H1 (cell line): ENCODE measurements at regions not wholly inside any gene's neighbourhood (a gene's known extent, or its start where the extent isn't known, plus 50 kb on each side); places are given as distances from the start of the nearest gene placed in this dataset.

Source experiments
- CTCF ChIA-PET: fragments of 300-600 bp; sonication (Branson Sonifier 250); formaldehyde crosslinking; loops from one replicate; lab custom pipeline; 2021; ENCODE audit not compliant: partially characterized antibody; lab: Charles Lee
- POLR2A ChIA-PET: fragments of 300-600 bp; sonication (Branson Sonifier 250); formaldehyde crosslinking; loops from one replicate; lab custom pipeline; 2021; ENCODE audit warnings: inconsistent platforms; ENCODE audit not compliant: partially characterized antibody; lab: Charles Lee
- DNase-seq, 2 experiments: peaks; one replicate each; pipeline versions ENCODE4 v3.0.0 to v3.0.0-alpha.2; 2010 to 2022; ENCODE audit warnings: low spot score in 2 of 2, low read depth in 1 of 2, mixed read lengths in 1 of 2
- FAIRE-seq: peaks from 2 replicates; lab custom pipeline; 2011; peaks lifted over from hg19 to GRCh38; lab: Jason Lieb, UNC
- H2AFZ ChIP-seq: 2 replicates; pipeline ENCODE4 v1.8.1; 2012; ENCODE audit warnings: low read length, inconsistent platforms
- H2AK5ac ChIP-seq: 2 replicates; pipeline ENCODE4 v1.6.1; 2013; ENCODE audit warnings: low read depth, low read length
- H2BK120ac ChIP-seq: replicated peaks from 2 replicates; pipeline ENCODE3; 2013; ENCODE audit warnings: low read depth, low read length, inconsistent platforms
- H2BK12ac ChIP-seq: 2 replicates; pipeline ENCODE4 v1.6.1; 2013; ENCODE audit warnings: low read depth, low read length
- H2BK15ac ChIP-seq: 2 replicates; pipeline ENCODE4 v1.6.1; 2013; ENCODE audit warnings: low read length
- H2BK20ac ChIP-seq: 2 replicates; pipeline ENCODE4 v1.6.1; 2013; ENCODE audit warnings: low read length
- H2BK5ac ChIP-seq: 2 replicates; pipeline ENCODE4 v1.6.1; 2013; ENCODE audit warnings: low read depth, low read length
- H3K14ac ChIP-seq: 2 replicates; pipeline ENCODE4 v1.6.1; 2013; ENCODE audit warnings: inconsistent platforms; ENCODE audit not compliant: insufficient read length
- H3K18ac ChIP-seq: 2 replicates; pipeline ENCODE4 v1.6.1; 2013; ENCODE audit warnings: low read length; ENCODE audit errors: extremely low read depth
- H3K23ac ChIP-seq: 2 replicates; pipeline ENCODE4 v1.6.1; 2013; ENCODE audit warnings: inconsistent platforms; ENCODE audit not compliant: insufficient read length
- H3K23me2 ChIP-seq: 2 replicates; pipeline ENCODE4 v1.6.1; 2013; ENCODE audit warnings: low read depth, low read length
- H3K27ac ChIP-seq: 2 replicates; pipeline ENCODE4 v1.6.1; 2011; ENCODE audit warnings: low read depth, low read length, inconsistent platforms
- H3K27me3 ChIP-seq, 4 experiments: replicated peaks in 1 of 4; 1 replicate in 1 of 4; 2 replicates in 3 of 4; pipeline versions ENCODE4 v1.6.1 to v1.8.1; 2011 to 2013; ENCODE audit warnings: low read length in 3 of 4, mild to moderate bottlenecking in 3 of 4, inconsistent platforms in 2 of 4, mixed read lengths in 2 of 4, moderate library complexity in 1 of 4; ENCODE audit not compliant: control insufficient read depth in 3 of 4, insufficient read depth in 3 of 4; ENCODE audit errors: extremely low read depth in 1 of 4
- H3K36me3 ChIP-seq, 4 experiments: 2 replicates each; pipeline versions ENCODE4 v1.6.1 to v1.8.1; 2011 to 2013; ENCODE audit warnings: mild to moderate bottlenecking in 4 of 4, low read length in 3 of 4, moderate library complexity in 2 of 4, control low read depth in 1 of 4, inconsistent platforms in 1 of 4; ENCODE audit not compliant: insufficient read depth in 4 of 4, control insufficient read depth in 2 of 4
- H3K4ac ChIP-seq: replicated peaks from 2 replicates; pipeline ENCODE3; 2013; ENCODE audit warnings: low read length, low read depth, mixed read lengths, inconsistent platforms; ENCODE audit not compliant: insufficient read length
- H3K4me1 ChIP-seq, 4 experiments: replicated peaks in 1 of 4; 1 replicate in 1 of 4; 2 replicates in 3 of 4; pipeline versions ENCODE4 v1.6.1 to v1.8.1; 2011 to 2013; ENCODE audit warnings: low read length in 3 of 4, inconsistent platforms in 2 of 4, mixed read lengths in 1 of 4; ENCODE audit not compliant: insufficient read depth in 4 of 4, control insufficient read depth in 3 of 4
- H3K4me2 ChIP-seq, 2 experiments: 2 replicates each; pipeline versions ENCODE4 v1.6.1 to v1.8.1; 2011 to 2013; ENCODE audit warnings: low read depth in 2 of 2, low read length in 2 of 2, control low read depth in 1 of 2, inconsistent platforms in 1 of 2, mild to moderate bottlenecking in 1 of 2; ENCODE audit not compliant: insufficient read depth in 1 of 2
- H3K4me3 ChIP-seq, 4 experiments: fragments of 200-600, 300-600 bp in 1 of 4; sonication (generic), shearing (Covaris generic), sonication (Bioruptor Twin) in 1 of 4; 2 replicates each; pipeline versions ENCODE4 v1.5.1 to v1.8.1; 2011 to 2016; ENCODE audit warnings: low read length in 4 of 4, low read depth in 3 of 4, control low read depth in 2 of 4, inconsistent platforms in 2 of 4, mild to moderate bottlenecking in 2 of 4, mixed read lengths in 1 of 4, moderate library complexity in 1 of 4; ENCODE audit not compliant: insufficient read depth in 2 of 4; ENCODE audit errors: extremely low read depth in 1 of 4
- H3K56ac ChIP-seq: replicated peaks from 2 replicates; pipeline ENCODE3; 2013; ENCODE audit warnings: low read depth, mild to moderate bottlenecking, mixed read lengths, low read length, inconsistent platforms; ENCODE audit not compliant: insufficient read length
- H3K79me1 ChIP-seq: 2 replicates; pipeline ENCODE4 v1.6.1; 2013; ENCODE audit warnings: low read depth, low read length, control low read depth
- H3K79me2 ChIP-seq, 2 experiments: 2 replicates each; pipeline versions ENCODE4 v1.6.1 to v1.8.1; 2012 to 2013; ENCODE audit warnings: low read length in 2 of 2, mild to moderate bottlenecking in 2 of 2, inconsistent platforms in 1 of 2; ENCODE audit not compliant: insufficient read depth in 2 of 2, control insufficient read depth in 1 of 2
- H3K9ac ChIP-seq, 4 experiments: replicated peaks in 1 of 4; 1 replicate in 1 of 4; 2 replicates in 3 of 4; pipeline versions ENCODE4 v1.6.1 to v1.8.1; 2011 to 2013; ENCODE audit warnings: low read depth in 3 of 4, low read length in 3 of 4, control low read depth in 2 of 4, mild to moderate bottlenecking in 2 of 4, moderate library complexity in 2 of 4, inconsistent platforms in 1 of 4; ENCODE audit errors: extremely low read depth in 1 of 4
- H3K9me3 ChIP-seq, 2 experiments: 2 replicates each; pipeline versions ENCODE4 v1.6.1 to v1.8.1; 2012 to 2013; ENCODE audit warnings: mild to moderate bottlenecking in 2 of 2, moderate library complexity in 2 of 2, control low read depth in 1 of 2, inconsistent platforms in 1 of 2, low read depth in 1 of 2, low read length in 1 of 2, mixed read lengths in 1 of 2; ENCODE audit not compliant: insufficient read depth in 2 of 2
- H4K20me1 ChIP-seq, 2 experiments: replicated peaks in 1 of 2; 2 replicates each; pipeline versions ENCODE3 to v1.8.1; 2011 to 2013; ENCODE audit warnings: inconsistent platforms in 2 of 2, low read length in 2 of 2, mild to moderate bottlenecking in 1 of 2; ENCODE audit not compliant: insufficient read depth in 2 of 2, control insufficient read depth in 1 of 2
- H4K5ac ChIP-seq: 2 replicates; pipeline ENCODE4 v1.6.1; 2013; ENCODE audit warnings: low read length, low read depth, mixed read lengths, inconsistent platforms; ENCODE audit not compliant: insufficient read length
- H4K8ac ChIP-seq: 2 replicates; pipeline ENCODE4 v1.8.0; 2013; ENCODE audit warnings: mild to moderate bottlenecking, moderate library complexity, low read length, inconsistent platforms; ENCODE audit not compliant: insufficient read depth; ENCODE audit errors: extremely low read depth
- H4K91ac ChIP-seq: replicated peaks from 2 replicates; pipeline ENCODE3; 2013; ENCODE audit warnings: low read length, mixed read lengths, inconsistent platforms; ENCODE audit not compliant: insufficient read length
- CEBPB ChIP-seq: IDR thresholded peaks from 2 replicates; pipeline ENCODE4 v1.6.1; 2012; ENCODE audit warnings: low read depth, low read length
- KDM4A ChIP-seq: IDR thresholded peaks from one replicate; pipeline ENCODE4 v1.7.1; 2012; ENCODE audit warnings: low read depth, mild to moderate bottlenecking, moderate library complexity, low read length, inconsistent platforms; ENCODE audit not compliant: severe bottlenecking
- RAD21 ChIP-seq, 2 experiments: IDR thresholded peaks in 1 of 2; conservative IDR thresholded peaks in 1 of 2; 2 replicates each; pipeline ENCODE4 v1.6.1; 2011; ENCODE audit warnings: low read depth in 2 of 2, low read length in 2 of 2, improper control_type of control experiment in 1 of 2, inconsistent platforms in 1 of 2, mild to moderate bottlenecking in 1 of 2, moderate library complexity in 1 of 2
- WGBS, 2 experiments: shearing (Covaris generic) in 1 of 2; methylation state at CpG; one replicate each; pipeline versions ENCODE4 v1.1.6 to v1.1.7; 2013 to 2015; ENCODE audit warnings: low lambda C conversion rate in 2 of 2, mixed read lengths in 2 of 2, inconsistent platforms in 1 of 2, low coverage in 1 of 2, missing lambda C conversion rate in 1 of 2; ENCODE audit not compliant: insufficient replicate concordance in 2 of 2, insufficient coverage in 1 of 2, insufficient read length in 1 of 2; ENCODE audit errors: extremely low coverage in 1 of 2, missing lambda C conversion rate in 1 of 2; 5-methylcytosine and 5-hydroxymethylcytosine counted together
- TF ChIP-seq, protein P1 (sequence below), 3 experiments: IDR thresholded peaks; 1 replicate in 2 of 3; 2 replicates in 1 of 3; pipeline versions ENCODE4 v1.5.1 to v1.6.1; 2011; ENCODE audit warnings: low read length in 3 of 3, mild to moderate bottlenecking in 3 of 3, inconsistent platforms in 2 of 3, low read depth in 1 of 3, moderate library complexity in 1 of 3; ENCODE audit not compliant: insufficient read depth in 1 of 3; ENCODE audit errors: control extremely low read depth in 1 of 3

DNA sequence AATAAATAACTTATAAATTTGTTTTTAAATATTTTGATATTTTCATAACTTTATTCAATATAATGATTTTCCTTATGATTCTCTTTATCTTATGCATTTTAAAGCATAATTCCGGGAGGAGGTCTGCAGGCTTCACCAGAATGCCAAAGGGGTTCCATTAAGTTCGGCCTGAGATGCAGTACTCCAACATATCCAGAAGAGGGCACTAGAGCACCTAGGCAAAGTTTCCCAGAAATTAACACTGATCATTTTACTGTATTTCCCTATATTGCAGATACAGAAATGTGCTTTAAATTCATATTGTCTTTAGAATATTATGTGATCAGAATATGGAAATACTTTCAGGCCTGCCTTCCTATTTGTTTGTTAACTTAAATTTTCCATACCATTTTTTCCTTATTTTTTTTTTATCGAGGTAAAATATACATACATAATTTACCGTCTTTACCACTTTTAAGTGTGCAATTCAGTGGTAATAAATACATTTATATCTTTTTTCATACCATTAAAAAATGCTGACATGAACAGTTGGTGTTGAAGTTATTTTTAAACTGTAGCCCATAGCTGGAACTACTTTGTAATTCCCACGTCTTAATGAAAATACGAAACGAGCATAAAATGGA, 58.9 kb upstream of the TM9SF2 start:
- Histone ChIP-seq H2AFZ (no peak overlapping the region), H3K18ac (no peak overlapping the region), H3K79me1 (no peaks in the 10 kb centered on the region), H2BK120ac (no peak overlapping the region), H3K36me3 (no peaks in the 10 kb centered on the region), H3K14ac (no peak overlapping the region), H3K4me1 (peaks cover 0 to 11% (median 7%) of the 10 kb centered on the region in 4 experiments; a peak in 4 of 7 replicates), H2BK12ac (no peak overlapping the region), H3K23ac (no peak overlapping the region), H2BK5ac (no peak overlapping the region), H3K4ac (no peak overlapping the region), H3K4me2 (no peak overlapping the region), H3K79me2 (no peaks in the 10 kb centered on the region), H3K56ac (no peak overlapping the region), H3K4me3 (no peak overlapping the region), H3K23me2 (no peaks in the 10 kb centered on the region), H2BK15ac (no peak overlapping the region), H3K27ac (no peak overlapping the region), H3K9me3 (no peaks in the 10 kb centered on the region), H4K91ac (no peak overlapping the region), H4K20me1 (no peaks in the 10 kb centered on the region), H2AK5ac (no peak overlapping the region), H4K8ac (no peak overlapping the region), H4K5ac (no peak overlapping the region), H3K27me3 (no peaks in the 10 kb centered on the region), H2BK20ac (no peak overlapping the region), H3K9ac (no peak overlapping the region)
- CTCF ChIA-PET, result interaction anchor here (0.6 to 3.7 kb wide), 34 partner anchors 13 to 1061 kb away, joined by 3 to 26 read pairs (median 4); partner anchors contain the start of gene TM9SF2
- TF ChIP-seq RAD21 (IDR thresholded peaks at IDR 0.05 in 1 of 2, conservative IDR thresholded peaks at IDR 0.05 in 1 of 2; ENCODE audit: low read depth in 2 of 2, low read length in 2 of 2), result peak; percentile 82 to 85
- TF ChIP-seq, protein P1, sequence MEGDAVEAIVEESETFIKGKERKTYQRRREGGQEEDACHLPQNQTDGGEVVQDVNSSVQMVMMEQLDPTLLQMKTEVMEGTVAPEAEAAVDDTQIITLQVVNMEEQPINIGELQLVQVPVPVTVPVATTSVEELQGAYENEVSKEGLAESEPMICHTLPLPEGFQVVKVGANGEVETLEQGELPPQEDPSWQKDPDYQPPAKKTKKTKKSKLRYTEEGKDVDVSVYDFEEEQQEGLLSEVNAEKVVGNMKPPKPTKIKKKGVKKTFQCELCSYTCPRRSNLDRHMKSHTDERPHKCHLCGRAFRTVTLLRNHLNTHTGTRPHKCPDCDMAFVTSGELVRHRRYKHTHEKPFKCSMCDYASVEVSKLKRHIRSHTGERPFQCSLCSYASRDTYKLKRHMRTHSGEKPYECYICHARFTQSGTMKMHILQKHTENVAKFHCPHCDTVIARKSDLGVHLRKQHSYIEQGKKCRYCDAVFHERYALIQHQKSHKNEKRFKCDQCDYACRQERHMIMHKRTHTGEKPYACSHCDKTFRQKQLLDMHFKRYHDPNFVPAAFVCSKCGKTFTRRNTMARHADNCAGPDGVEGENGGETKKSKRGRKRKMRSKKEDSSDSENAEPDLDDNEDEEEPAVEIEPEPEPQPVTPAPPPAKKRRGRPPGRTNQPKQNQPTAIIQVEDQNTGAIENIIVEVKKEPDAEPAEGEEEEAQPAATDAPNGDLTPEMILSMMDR (IDR thresholded peaks at IDR 0.05; ENCODE audit: control extremely low read depth in 1 of 3, insufficient read depth in 1 of 3, low read depth in 1 of 3, low read length in 3 of 3), result peak; percentile 29 to 78 (median 74)
- TF ChIP-seq KDM4A, result no peak
- no peak for TF ChIP-seq CEBPB
- WGBS, 2 experiments, result 72 to 100% methylated on average over 1 to 7 of the region's 7 CpGs
- FAIRE-seq (no peak), DNase-seq (no peak)
- POLR2A ChIA-PET, result interaction anchor here (0.9 kb wide), 1 partner anchor 243 kb away, joined by 3 read pairs; no protein-coding TSS in a partner anchor
